IMR-90 (cell line): ENCODE measurements at regions not wholly inside any gene's neighbourhood (a gene's known extent, or its start where the extent isn't known, plus 50 kb on each side); places are given as distances from the start of the nearest gene placed in this dataset.

ENCODE experiments used
- CEBPB ChIP-seq: IDR thresholded peaks from 2 replicates; pipeline ENCODE4 v1.6.1; 2012; ENCODE audit warnings: low read depth, low read length, improper control_type of control experiment
- CTCF ChIP-seq: conservative IDR thresholded peaks from 2 replicates; pipeline ENCODE4 v1.5.1; 2012; ENCODE audit warnings: mild to moderate bottlenecking, low read depth, low read length, improper control_type of control experiment
- FOS ChIP-seq: fragments of 150-350 bp; IDR thresholded peaks from 2 replicates; pipeline ENCODE4 v1.6.1; 2016; ENCODE audit warnings: low read depth, low read length
- MXI1 ChIP-seq: IDR thresholded peaks from 2 replicates; pipeline ENCODE4 v1.6.1; 2012; ENCODE audit warnings: low read depth, mild to moderate bottlenecking, low read length, moderate library complexity, borderline replicate concordance
- NFE2L2 ChIP-seq: fragments of 150-350 bp; IDR thresholded peaks from 2 replicates; pipeline ENCODE4 v1.6.1; 2016; ENCODE audit warnings: low read depth, mild to moderate bottlenecking, low read length
- POLR2A ChIP-seq: IDR thresholded peaks from 2 replicates; pipeline ENCODE4 v1.6.1; 2012; ENCODE audit warnings: mild to moderate bottlenecking, low read depth, low read length
- RAD21 ChIP-seq: IDR thresholded peaks from 2 replicates; pipeline ENCODE4 v1.6.1; 2012; ENCODE audit warnings: low read length, improper control_type of control experiment
- RCOR1 ChIP-seq: IDR thresholded peaks from 2 replicates; pipeline ENCODE4 v1.6.1; 2012; ENCODE audit warnings: mild to moderate bottlenecking, low read length, improper control_type of control experiment; ENCODE audit not compliant: insufficient replicate concordance
- RFX5 ChIP-seq: IDR thresholded peaks from 2 replicates; pipeline ENCODE4 v1.8.0; 2012; ENCODE audit warnings: low read depth, mild to moderate bottlenecking, low read length, moderate library complexity
- SMC3 ChIP-seq: fragments of 150-350 bp; IDR thresholded peaks from 2 replicates; pipeline ENCODE4 v1.6.1; 2016; ENCODE audit warnings: low read depth, mild to moderate bottlenecking, antibody characterized with exemption, low read length, moderate library complexity
- USF2 ChIP-seq: fragments of 150-350 bp; IDR thresholded peaks from 2 replicates; pipeline ENCODE4 v1.6.1; 2017; ENCODE audit warnings: mild to moderate bottlenecking, antibody characterized with exemption, low read length, low read depth

- TF ChIP-seq CTCF: no peak
- TF ChIP-seq NFE2L2: no peak
- no peak for TF ChIP-seq CEBPB
- TF ChIP-seq USF2: no peak
- no peak for TF ChIP-seq POLR2A
- no peak for TF ChIP-seq RCOR1
- TF ChIP-seq RAD21: no peak
- no peak for TF ChIP-seq FOS
- TF ChIP-seq MXI1: no peak
- TF ChIP-seq SMC3: no peak
- TF ChIP-seq RFX5: no peak
Observed at GRCh38 chr18:51658436-51658835, 461.0 kb upstream of the MEX3C start.
